ENCODE measurements at regions not wholly inside any gene's neighbourhood (a gene's known extent, or its start where the extent isn't known, plus 50 kb on each side); places are given as distances from the start of the nearest gene placed in this dataset.

DNA sequence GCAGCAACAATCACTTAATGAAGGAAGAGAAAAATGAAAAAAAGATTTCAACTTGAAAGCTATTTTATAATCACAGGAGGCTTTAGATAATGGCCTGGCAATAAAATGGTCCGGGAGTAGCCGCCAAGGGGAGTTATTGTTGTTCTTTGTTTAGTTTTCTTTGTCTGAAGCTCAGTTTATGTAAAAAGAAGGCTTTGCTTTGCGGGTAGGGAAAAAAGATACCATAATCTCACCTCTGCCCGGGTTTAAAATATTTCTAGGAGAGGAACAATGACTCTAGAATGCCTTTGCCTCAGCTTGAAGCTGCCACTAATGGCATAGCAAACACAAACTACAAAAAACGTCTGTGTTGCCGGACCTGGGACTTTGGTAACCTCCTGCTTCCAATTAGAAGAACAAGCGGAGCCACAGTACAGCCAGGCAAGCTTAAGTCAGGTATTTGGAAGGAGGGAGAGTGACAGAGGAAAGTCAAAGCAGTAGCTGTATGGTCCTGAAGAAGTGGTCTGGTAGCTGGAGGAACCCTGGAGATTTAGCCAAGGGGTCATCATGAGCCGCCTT is 764.5 kb downstream of the TUSC7 start:
- Histone ChIP-seq H3K4me3 (ENCODE audit: low read depth in 2 of 2, low read length in 1 of 2) (no peak overlapping the region), H3K27me3 (ENCODE audit: insufficient read depth) (no peaks in the 10 kb centered on the region), H3K4me2 (no peak overlapping the region), H3K9me2 (0 out of 2 replicates have a peak, but pooled peaks cover 3% of the 10 kb centered on the region), H3K79me2 (ENCODE audit: insufficient read depth) (no peaks in the 10 kb centered on the region), H3K9me3 (no peaks in the 10 kb centered on the region), H3K36me3 (replicated peaks in 1 of 2; ENCODE audit: control insufficient read depth in 1 of 2, insufficient read depth in 2 of 2, low read length in 1 of 2) (no peaks in the 10 kb centered on the region), H4K20me1 (ENCODE audit: insufficient read depth) (no peaks in the 10 kb centered on the region), H2AFZ (ENCODE audit: low read depth) (no peak overlapping the region), H3K27ac (ENCODE audit: low read depth in 2 of 2, low read length in 1 of 2) (no peak overlapping the region), H3F3A (replicated peaks; ENCODE audit: insufficient read depth) (no peaks in the 10 kb centered on the region), H3K4me1 (ENCODE audit: control insufficient read depth in 1 of 2, insufficient read depth in 2 of 2, low read depth in 1 of 2, low read length in 1 of 2) (no peaks in the 10 kb centered on the region; a peak in 1 of 4 replicates), H3K9ac (no peak overlapping the region)
- CTCF ChIA-PET = interaction anchor here (0.9 to 1.5 kb wide), 2 partner anchors 10 to 13 kb away, joined by 4 read pairs; no protein-coding TSS in a partner anchor
- 63% methylated on average over 7 of the region's 8 CpGs for WGBS (ENCODE audit: low lambda C conversion rate)
- POLR2A ChIA-PET = no interaction called here
- DNase-seq = no peak
- TF ChIP-seq GATA2 (CRISPR knock-in tag; IDR thresholded peaks at IDR 0.05) (no peak), RFX5 (IDR thresholded peaks at IDR 0.05; ENCODE audit: low read length) (no peak), RCOR1 (IDR thresholded peaks at IDR 0.05; ENCODE audit: low read length) (no peak), CHD2 (IDR thresholded peaks at IDR 0.05; ENCODE audit: low read length, partially characterized antibody) (no peak), SIN3A (IDR thresholded peaks at IDR 0.05; ENCODE audit: borderline replicate concordance, low read depth, low read length) (no peak), TAF1 (IDR thresholded peaks at IDR 0.05; ENCODE audit: borderline replicate concordance, low read depth, low read length) (no peak), TCF12 (IDR thresholded peaks at IDR 0.05) (no peak), EZH2phosphoT487 (IDR thresholded peaks at IDR 0.05; ENCODE audit: borderline replicate concordance, low read depth) (no peak), MXI1 (IDR thresholded peaks at IDR 0.05; ENCODE audit: low read depth, low read length) (no peak), SMC3 (IDR thresholded peaks at IDR 0.05; ENCODE audit: low read depth, low read length) (no peak), FOXJ3 (CRISPR knock-in tag; IDR thresholded peaks at IDR 0.05) (no peak)
- TF ChIP-seq, protein P1, sequence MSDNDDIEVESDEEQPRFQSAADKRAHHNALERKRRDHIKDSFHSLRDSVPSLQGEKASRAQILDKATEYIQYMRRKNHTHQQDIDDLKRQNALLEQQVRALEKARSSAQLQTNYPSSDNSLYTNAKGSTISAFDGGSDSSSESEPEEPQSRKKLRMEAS (IDR thresholded peaks at IDR 0.05; ENCODE audit: low read depth) = no peak
- TF ChIP-seq, protein P2, sequence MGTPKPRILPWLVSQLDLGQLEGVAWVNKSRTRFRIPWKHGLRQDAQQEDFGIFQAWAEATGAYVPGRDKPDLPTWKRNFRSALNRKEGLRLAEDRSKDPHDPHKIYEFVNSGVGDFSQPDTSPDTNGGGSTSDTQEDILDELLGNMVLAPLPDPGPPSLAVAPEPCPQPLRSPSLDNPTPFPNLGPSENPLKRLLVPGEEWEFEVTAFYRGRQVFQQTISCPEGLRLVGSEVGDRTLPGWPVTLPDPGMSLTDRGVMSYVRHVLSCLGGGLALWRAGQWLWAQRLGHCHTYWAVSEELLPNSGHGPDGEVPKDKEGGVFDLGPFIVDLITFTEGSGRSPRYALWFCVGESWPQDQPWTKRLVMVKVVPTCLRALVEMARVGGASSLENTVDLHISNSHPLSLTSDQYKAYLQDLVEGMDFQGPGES (IDR thresholded peaks at IDR 0.05; ENCODE audit: low read depth, low read length) = no peak

DNA sequence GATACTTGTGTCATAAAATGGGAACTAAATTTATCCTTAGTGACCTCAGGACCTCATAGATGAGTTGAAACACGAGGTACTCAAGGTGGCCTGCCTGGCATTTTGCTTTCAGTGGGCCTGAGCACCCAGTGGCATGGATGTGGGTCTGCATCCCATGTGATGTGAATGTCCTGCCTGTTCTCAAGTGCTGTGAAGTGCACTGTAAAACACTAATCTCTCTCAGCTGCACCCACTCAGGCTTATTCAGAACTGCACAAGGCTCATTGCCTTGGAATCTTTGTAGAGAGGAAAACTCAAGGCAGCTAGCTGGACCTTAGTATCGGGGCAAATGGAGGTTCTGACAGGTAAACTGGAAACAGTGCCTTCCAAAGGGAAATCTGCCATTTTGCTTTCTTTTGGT is 767.0 kb downstream of the TUSC7 start:
- H3K4me2 ChIP-seq = no peak overlapping the region
- WGBS (ENCODE audit: low lambda C conversion rate) = 47% methylated on average over 2 of the region's 2 CpGs
- DNase-seq = no peak
- H3K4me1 ChIP-seq (ENCODE audit: control insufficient read depth in 1 of 2, insufficient read depth in 2 of 2, low read depth in 1 of 2, low read length in 1 of 2) = no peaks in the 10 kb centered on the region; a peak in 1 of 4 replicates
- no peaks in the 10 kb centered on the region for H3K27me3 ChIP-seq (ENCODE audit: insufficient read depth)
- no peaks in the 10 kb centered on the region for H3F3A ChIP-seq (replicated peaks; ENCODE audit: insufficient read depth)
- ChIA-PET POLR2A (no interaction called here), CTCF (no interaction called here)
- H3K27ac ChIP-seq (ENCODE audit: low read depth in 2 of 2, low read length in 1 of 2) = no peak overlapping the region
- H3K36me3 ChIP-seq (replicated peaks in 1 of 2; ENCODE audit: control insufficient read depth in 1 of 2, insufficient read depth in 2 of 2, low read length in 1 of 2) = no peaks in the 10 kb centered on the region
- H3K79me2 ChIP-seq (ENCODE audit: insufficient read depth) = no peaks in the 10 kb centered on the region
- no peak for TF ChIP-seq NRF1 (IDR thresholded peaks at IDR 0.05; ENCODE audit: low read depth, low read length)
- H2AFZ ChIP-seq (ENCODE audit: low read depth) = no peak overlapping the region
- H3K4me3 ChIP-seq (ENCODE audit: low read depth in 2 of 2, low read length in 1 of 2) = no peak overlapping the region
- H3K9ac ChIP-seq = no peak overlapping the region
- no peaks in the 10 kb centered on the region for H3K9me2 ChIP-seq
- H4K20me1 ChIP-seq (ENCODE audit: insufficient read depth) = no peaks in the 10 kb centered on the region
- no peaks in the 10 kb centered on the region for H3K9me3 ChIP-seq
